Fibroblast of lung (primary cell): ENCODE measurements at regions not wholly inside any gene's neighbourhood (a gene's known extent, or its start where the extent isn't known, plus 50 kb on each side); places are given as distances from the start of the nearest gene placed in this dataset.

Source experiments
- DNase-seq, 2 donors: peaks; one replicate each; pipeline versions ENCODE4 v3.0.0 to v3.0.0-alpha.2; 2010; ENCODE audit warnings: low read depth in 2 of 2
- H2AFZ ChIP-seq: 2 replicates; pipeline ENCODE4 v1.5.1; 2012; ENCODE audit warnings: low read length, control low read depth, inconsistent platforms
- H3K27ac ChIP-seq: 2 replicates; pipeline ENCODE4 v1.5.1; 2011; ENCODE audit warnings: low read length, control low read depth; ENCODE audit not compliant: insufficient read depth
- H3K27me3 ChIP-seq: 2 replicates; pipeline ENCODE4 v1.5.1; 2011; ENCODE audit warnings: mild to moderate bottlenecking, low read length; ENCODE audit not compliant: control insufficient read depth, insufficient read depth
- H3K36me3 ChIP-seq: 2 replicates; pipeline ENCODE4 v1.5.1; 2011; ENCODE audit warnings: low read length; ENCODE audit not compliant: control insufficient read depth, insufficient read depth
- H3K4me1 ChIP-seq: 2 replicates; pipeline ENCODE4 v1.5.1; 2011; ENCODE audit warnings: low read length; ENCODE audit not compliant: control insufficient read depth, insufficient read depth; ENCODE audit errors: extremely low read depth
- H3K4me2 ChIP-seq: 2 replicates; pipeline ENCODE4 v1.5.1; 2011; ENCODE audit warnings: low read length, control low read depth; ENCODE audit not compliant: insufficient read depth; ENCODE audit errors: extremely low read depth
- H3K4me3 ChIP-seq, 4 experiments: fragments of 200-600 bp in 1 of 4; sonication (generic) in 1 of 4; replicated peaks in 1 of 4; 2 replicates each; pipeline ENCODE4 v1.5.1; 2011 to 2016; ENCODE audit warnings: low read length in 4 of 4, low read depth in 3 of 4, mild to moderate bottlenecking in 3 of 4, control low read depth in 2 of 4, inconsistent platforms in 1 of 4, mixed read lengths in 1 of 4; ENCODE audit not compliant: insufficient read depth in 1 of 4; ENCODE audit errors: control extremely low read depth in 1 of 4
- H3K79me2 ChIP-seq: 2 replicates; pipeline ENCODE4 v1.5.1; 2012; ENCODE audit warnings: mild to moderate bottlenecking, low read length, inconsistent platforms; ENCODE audit not compliant: control insufficient read depth, insufficient read depth
- H3K9ac ChIP-seq: 2 replicates; pipeline ENCODE4 v1.5.1; 2011; ENCODE audit warnings: mild to moderate bottlenecking, low read length, control low read depth; ENCODE audit not compliant: insufficient read depth
- H3K9me3 ChIP-seq: 2 replicates; pipeline ENCODE4 v1.5.1; 2012; ENCODE audit warnings: low read depth, low read length; ENCODE audit not compliant: control insufficient read depth, insufficient read depth
- H4K20me1 ChIP-seq: 2 replicates; pipeline ENCODE4 v1.5.1; 2011; ENCODE audit warnings: low read length; ENCODE audit not compliant: control insufficient read depth, insufficient read depth; ENCODE audit errors: extremely low read depth
- EZH2 ChIP-seq: IDR thresholded peaks from 2 replicates; pipeline ENCODE4 v1.5.1; 2012; ENCODE audit warnings: low read length, control low read depth, mild to moderate bottlenecking; ENCODE audit errors: missing control alignments
- TF ChIP-seq, protein P1 (sequence below), 2 donors: IDR thresholded peaks in 1 of 2; conservative IDR thresholded peaks in 1 of 2; 1 replicate in 1 of 2; 2 replicates in 1 of 2; pipeline ENCODE4 v1.5.1; 2011 to 2012; ENCODE audit warnings: low read length in 2 of 2, control low read depth in 1 of 2, inconsistent platforms in 1 of 2, low read depth in 1 of 2, mild to moderate bottlenecking in 1 of 2

GRCh38 chr3:148211725-148212124 lies 486.0 kb upstream of the AGTR1 start:
- no peak overlapping the region for H2AFZ ChIP-seq
- DNase-seq, result peak; percentile 44 to 53
- no peaks in the 10 kb centered on the region for H3K36me3 ChIP-seq
- no peak for TF ChIP-seq EZH2
- TF ChIP-seq, protein P1, sequence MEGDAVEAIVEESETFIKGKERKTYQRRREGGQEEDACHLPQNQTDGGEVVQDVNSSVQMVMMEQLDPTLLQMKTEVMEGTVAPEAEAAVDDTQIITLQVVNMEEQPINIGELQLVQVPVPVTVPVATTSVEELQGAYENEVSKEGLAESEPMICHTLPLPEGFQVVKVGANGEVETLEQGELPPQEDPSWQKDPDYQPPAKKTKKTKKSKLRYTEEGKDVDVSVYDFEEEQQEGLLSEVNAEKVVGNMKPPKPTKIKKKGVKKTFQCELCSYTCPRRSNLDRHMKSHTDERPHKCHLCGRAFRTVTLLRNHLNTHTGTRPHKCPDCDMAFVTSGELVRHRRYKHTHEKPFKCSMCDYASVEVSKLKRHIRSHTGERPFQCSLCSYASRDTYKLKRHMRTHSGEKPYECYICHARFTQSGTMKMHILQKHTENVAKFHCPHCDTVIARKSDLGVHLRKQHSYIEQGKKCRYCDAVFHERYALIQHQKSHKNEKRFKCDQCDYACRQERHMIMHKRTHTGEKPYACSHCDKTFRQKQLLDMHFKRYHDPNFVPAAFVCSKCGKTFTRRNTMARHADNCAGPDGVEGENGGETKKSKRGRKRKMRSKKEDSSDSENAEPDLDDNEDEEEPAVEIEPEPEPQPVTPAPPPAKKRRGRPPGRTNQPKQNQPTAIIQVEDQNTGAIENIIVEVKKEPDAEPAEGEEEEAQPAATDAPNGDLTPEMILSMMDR (conservative IDR thresholded peaks at IDR 0.05 in 1 of 2, IDR thresholded peaks at IDR 0.05 in 1 of 2; ENCODE audit: low read depth in 1 of 2, low read length in 2 of 2), result no peak
- H3K4me1 ChIP-seq, result no peaks in the 10 kb centered on the region
- no peak overlapping the region for H3K9ac ChIP-seq
- no peaks in the 10 kb centered on the region for H3K79me2 ChIP-seq
- no peak overlapping the region for H3K27ac ChIP-seq
- H3K27me3 ChIP-seq, result no peaks in the 10 kb centered on the region
- H4K20me1 ChIP-seq, result no peaks in the 10 kb centered on the region
- no peak overlapping the region for H3K4me3 ChIP-seq
- no peak overlapping the region for H3K4me2 ChIP-seq
- no peaks in the 10 kb centered on the region for H3K9me3 ChIP-seq

DNA sequence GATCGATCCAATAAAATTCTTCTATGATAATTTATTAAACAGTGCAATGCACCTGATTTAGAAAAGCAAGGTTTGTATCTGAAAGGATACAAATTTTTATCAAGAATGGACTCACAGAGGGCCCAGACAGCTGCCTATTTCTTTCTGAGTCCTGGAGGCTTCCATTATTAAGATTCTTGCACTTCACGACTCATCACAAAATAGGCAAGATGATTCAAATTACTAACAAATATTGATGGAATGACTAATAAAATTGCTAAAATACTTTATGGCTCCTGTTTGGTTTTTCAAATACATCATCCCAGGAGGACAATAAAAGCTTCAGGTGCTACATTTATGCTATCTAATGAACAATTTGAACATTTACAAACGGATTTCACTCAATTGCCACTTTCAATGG lies 483.0 kb upstream of the AGTR1 start:
- H2AFZ ChIP-seq, result no peak overlapping the region
- H3K27me3 ChIP-seq, result no peaks in the 10 kb centered on the region
- no peaks in the 10 kb centered on the region for H3K79me2 ChIP-seq
- H3K36me3 ChIP-seq, result no peaks in the 10 kb centered on the region
- H3K4me1 ChIP-seq, result no peaks in the 10 kb centered on the region
- TF ChIP-seq, protein P1 (conservative IDR thresholded peaks at IDR 0.05 in 1 of 2, IDR thresholded peaks at IDR 0.05 in 1 of 2; ENCODE audit: low read depth in 1 of 2, low read length in 2 of 2), result no peak
- no peak for TF ChIP-seq EZH2
- H3K9me3 ChIP-seq, result no peaks in the 10 kb centered on the region
- H3K4me2 ChIP-seq, result no peak overlapping the region
- no peak overlapping the region for H3K4me3 ChIP-seq
- DNase-seq, result no peak
- no peak overlapping the region for H3K27ac ChIP-seq
- H3K9ac ChIP-seq, result no peak overlapping the region
- no peaks in the 10 kb centered on the region for H4K20me1 ChIP-seq

GRCh38 chr3:148217317-148217716 lies 480.4 kb upstream of the AGTR1 start:
- TF ChIP-seq EZH2, result no peak
- TF ChIP-seq, protein P1 (conservative IDR thresholded peaks at IDR 0.05 in 1 of 2, IDR thresholded peaks at IDR 0.05 in 1 of 2; ENCODE audit: low read depth in 1 of 2, low read length in 2 of 2), result no peak
- Histone ChIP-seq H3K4me2 (no peak overlapping the region), H3K27me3 (no peaks in the 10 kb centered on the region), H3K79me2 (no peaks in the 10 kb centered on the region), H3K9ac (no peak overlapping the region), H4K20me1 (no peaks in the 10 kb centered on the region), H3K4me1 (no peaks in the 10 kb centered on the region), H3K27ac (no peak overlapping the region), H3K9me3 (no peaks in the 10 kb centered on the region), H2AFZ (no peak overlapping the region), H3K4me3 (no peak overlapping the region), H3K36me3 (no peaks in the 10 kb centered on the region)
- DNase-seq, result no peak
